Left ventricle myocardium inferior (tissue), 1 donor: ENCODE measurements at regions not wholly inside any gene's neighbourhood (a gene's known extent, or its start where the extent isn't known, plus 50 kb on each side); places are given as distances from the start of the nearest gene placed in this dataset.

Experiments used
- DNase-seq: peaks from one replicate; pipeline ENCODE4 v3.0.0-alpha.2; 2020
- H3K27ac ChIP-seq: fragments of 200-600 bp; replicated peaks from 2 replicates; pipeline ENCODE4 v1.8.0; 2021
- H3K27me3 ChIP-seq: fragments of 200-600 bp; 2 replicates; pipeline ENCODE4 v1.8.0; 2021; ENCODE audit warnings: low read depth
- H3K36me3 ChIP-seq: fragments of 200-600 bp; 2 replicates; pipeline ENCODE4 v1.8.0; 2021
- H3K4me1 ChIP-seq: fragments of 200-600 bp; 2 replicates; pipeline ENCODE4 v1.8.0; 2021
- H3K4me3 ChIP-seq: fragments of 200-600 bp; 2 replicates; pipeline ENCODE4 v1.8.0; 2021; ENCODE audit warnings: mild to moderate bottlenecking, moderate library complexity
- H3K9me3 ChIP-seq: fragments of 200-600 bp; replicated peaks from 2 replicates; pipeline ENCODE4 v1.8.0; 2021
- intact Hi-C: fragments of 100-400 bp; cut with micrococcal nuclease; formaldehyde crosslinking; loops from one replicate; pipeline ENCODE4 v1.11.0; 2022
- TF ChIP-seq, protein P1 (sequence below): fragments of 200-600 bp; IDR thresholded peaks from 2 replicates; pipeline ENCODE4 v1.8.0; 2021; ENCODE audit warnings: antibody characterized with exemption, mild to moderate bottlenecking, borderline replicate concordance
- donor health status: DM: no; HTN: yes; CAD: no; lungs with severe emphysema.

- Histone ChIP-seq H3K27me3 (peaks cover 66% of the 10 kb centered on the region), H3K9me3 (no peaks in the 10 kb centered on the region), H3K4me1 (no peaks in the 10 kb centered on the region), H3K27ac (no peak overlapping the region), H3K4me3 (no peak overlapping the region), H3K36me3 (no peaks in the 10 kb centered on the region)
- no peak for DNase-seq
- TF ChIP-seq, protein P1, sequence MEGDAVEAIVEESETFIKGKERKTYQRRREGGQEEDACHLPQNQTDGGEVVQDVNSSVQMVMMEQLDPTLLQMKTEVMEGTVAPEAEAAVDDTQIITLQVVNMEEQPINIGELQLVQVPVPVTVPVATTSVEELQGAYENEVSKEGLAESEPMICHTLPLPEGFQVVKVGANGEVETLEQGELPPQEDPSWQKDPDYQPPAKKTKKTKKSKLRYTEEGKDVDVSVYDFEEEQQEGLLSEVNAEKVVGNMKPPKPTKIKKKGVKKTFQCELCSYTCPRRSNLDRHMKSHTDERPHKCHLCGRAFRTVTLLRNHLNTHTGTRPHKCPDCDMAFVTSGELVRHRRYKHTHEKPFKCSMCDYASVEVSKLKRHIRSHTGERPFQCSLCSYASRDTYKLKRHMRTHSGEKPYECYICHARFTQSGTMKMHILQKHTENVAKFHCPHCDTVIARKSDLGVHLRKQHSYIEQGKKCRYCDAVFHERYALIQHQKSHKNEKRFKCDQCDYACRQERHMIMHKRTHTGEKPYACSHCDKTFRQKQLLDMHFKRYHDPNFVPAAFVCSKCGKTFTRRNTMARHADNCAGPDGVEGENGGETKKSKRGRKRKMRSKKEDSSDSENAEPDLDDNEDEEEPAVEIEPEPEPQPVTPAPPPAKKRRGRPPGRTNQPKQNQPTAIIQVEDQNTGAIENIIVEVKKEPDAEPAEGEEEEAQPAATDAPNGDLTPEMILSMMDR, result no peak
- intact Hi-C loops, result no loop called here
These were observed 162.0 kb upstream of the SOX1 start for GRCh38 chr13:111904701-111905608.

DNA sequence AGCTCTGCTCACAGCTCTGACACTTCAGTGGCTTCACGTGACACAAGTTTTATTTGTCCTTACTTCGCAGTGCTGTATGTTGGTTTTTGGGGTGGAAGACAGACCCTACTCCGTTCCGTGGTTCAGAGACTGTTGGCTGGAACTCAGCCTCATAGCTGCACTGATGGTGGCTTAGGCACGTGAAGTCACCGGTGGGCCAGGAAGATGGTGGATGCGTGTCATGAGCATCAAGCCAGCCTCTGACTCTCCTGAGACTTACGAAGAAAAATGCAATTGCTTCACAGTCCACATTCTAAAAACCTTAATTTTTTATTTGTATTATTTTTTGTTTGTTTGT is 161.4 kb upstream of the SOX1 start:
- no peak for DNase-seq
- Histone ChIP-seq H3K27me3 (peaks cover 66% of the 10 kb centered on the region), H3K9me3 (no peaks in the 10 kb centered on the region), H3K27ac (no peak overlapping the region), H3K4me3 (no peak overlapping the region), H3K36me3 (no peaks in the 10 kb centered on the region), H3K4me1 (no peaks in the 10 kb centered on the region)
- TF ChIP-seq, protein P1, result no peak
- intact Hi-C loops, result no loop called here

DNA sequence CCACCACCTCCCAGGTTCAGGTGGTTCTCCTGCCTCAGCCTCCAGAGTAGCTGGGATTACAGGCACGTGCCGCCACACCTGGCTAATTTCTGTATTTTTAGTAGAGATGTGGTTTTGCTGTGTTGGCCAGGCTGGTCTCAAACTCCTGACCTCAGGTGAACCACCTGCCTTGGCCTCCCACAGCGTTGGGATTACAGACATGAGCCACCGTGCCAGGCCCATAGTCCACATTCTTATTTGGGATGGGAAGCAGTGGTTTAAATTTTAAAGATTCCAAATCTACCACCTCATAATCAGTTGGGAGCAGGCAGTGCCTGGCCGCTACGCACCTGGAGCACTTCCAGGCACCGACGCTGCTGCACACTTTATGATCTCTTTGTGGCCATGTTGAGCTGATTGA is 160.6 kb upstream of the SOX1 start:
- no peak for DNase-seq
- Histone ChIP-seq H3K9me3 (no peaks in the 10 kb centered on the region), H3K27me3 (peaks cover 66% of the 10 kb centered on the region), H3K36me3 (no peaks in the 10 kb centered on the region), H3K4me3 (no peak overlapping the region), H3K27ac (no peak overlapping the region), H3K4me1 (no peaks in the 10 kb centered on the region)
- TF ChIP-seq, protein P1, result no peak
- intact Hi-C loops, result no loop called here

GRCh38 chr13:111906816-111907215 is 160.1 kb upstream of the SOX1 start:
- DNase-seq, result no peak
- TF ChIP-seq, protein P1, result no peak

GRCh38 chr13:111907341-111907880 is 159.5 kb upstream of the SOX1 start:
- Histone ChIP-seq H3K4me3 (no peak overlapping the region), H3K36me3 (no peaks in the 10 kb centered on the region), H3K9me3 (no peaks in the 10 kb centered on the region), H3K27me3 (peaks cover 70% of the 10 kb centered on the region), H3K4me1 (no peaks in the 10 kb centered on the region), H3K27ac (no peak overlapping the region)
- TF ChIP-seq, protein P1, result no peak
- DNase-seq, result no peak
- intact Hi-C loops, result no loop called here

More at GRCh38 chr13:111906816-111907215, 160.1 kb upstream of the SOX1 start:
- intact Hi-C loops, result no loop called here
- Histone ChIP-seq H3K27me3 (peaks cover 66% of the 10 kb centered on the region), H3K4me3 (no peak overlapping the region), H3K9me3 (no peaks in the 10 kb centered on the region), H3K27ac (no peak overlapping the region), H3K4me1 (no peaks in the 10 kb centered on the region), H3K36me3 (no peaks in the 10 kb centered on the region)
